Thoracic aorta (tissue), 2 donors: ENCODE measurements at regions not wholly inside any gene's neighbourhood (a gene's known extent, or its start where the extent isn't known, plus 50 kb on each side); places are given as distances from the start of the nearest gene placed in this dataset.
"Not testable (repeated sequence)": the region's sequence is repeated elsewhere in the genome, so short reads cannot be mapped to it uniquely, and the experiment has no call there.

Experiments
- ATAC-seq: fragments of 150-250 bp; one replicate; pipeline ENCODE4 v1.8.0; 2017; ENCODE audit warnings: low read depth; ENCODE audit not compliant: insufficient number of reproducible peaks, low FRiP score
- DNase-seq: peaks from one replicate; pipeline ENCODE4 v3.0.0-alpha.2; 2020; ENCODE audit warnings: low spot score
- H3K27ac ChIP-seq, 2 donors: fragments of 200-600 bp; sonication (generic); 1 replicate in 1 of 2; 2 replicates in 1 of 2; pipeline ENCODE4 v1.5.1; 2016; ENCODE audit warnings: mild to moderate bottlenecking in 2 of 2, moderate library complexity in 2 of 2
- H3K27me3 ChIP-seq: fragments of 200-600 bp; sonication (generic); replicated peaks from 2 replicates; pipeline ENCODE4 v1.6.0; 2016; ENCODE audit warnings: mild to moderate bottlenecking; ENCODE audit not compliant: insufficient read depth
- H3K36me3 ChIP-seq: fragments of 200-600 bp; sonication (generic); one replicate; pipeline ENCODE4 v1.5.1; 2016
- H3K4me1 ChIP-seq, 2 donors: fragments of 200-600 bp; sonication (generic); 1 replicate in 1 of 2; 2 replicates in 1 of 2; pipeline versions ENCODE4 v1.5.1 to v1.6.0; 2016; ENCODE audit warnings: low read depth in 2 of 2, mild to moderate bottlenecking in 1 of 2; ENCODE audit not compliant: control insufficient read depth in 1 of 2
- H3K4me3 ChIP-seq: fragments of 200-600 bp; sonication (generic); 2 replicates; pipeline ENCODE4 v1.5.1; 2016; ENCODE audit warnings: mild to moderate bottlenecking
- H3K9me3 ChIP-seq: fragments of 200-600 bp; sonication (generic); 2 replicates; pipeline ENCODE4 v1.5.1; 2016
- CTCF ChIP-seq: fragments of 200-600 bp; sonication (generic); IDR thresholded peaks from one replicate; pipeline ENCODE4 v1.5.1; 2019; ENCODE audit warnings: antibody characterized with exemption

- Histone ChIP-seq H3K9me3 (no peaks in the 10 kb centered on the region), H3K36me3 (no peaks in the 10 kb centered on the region), H3K4me1 (no peaks in the 10 kb centered on the region), H3K27me3 (no peaks in the 10 kb centered on the region), H3K4me3 (no peak overlapping the region), H3K27ac (no peak overlapping the region)
- TF ChIP-seq CTCF: no peak
- DNase-seq: no peak
- ATAC-seq: no peak
Observed at GRCh38 chr10:57333880-57334279, 933.8 kb downstream of the IPMK start.

GRCh38 chr10:57321400-57321854, 946.3 kb downstream of the IPMK start:
- ATAC-seq, H3K36me3 ChIP-seq, H3K27me3 ChIP-seq, H3K27ac ChIP-seq, H3K4me3 ChIP-seq, DNase-seq, H3K9me3 ChIP-seq, H3K4me1 ChIP-seq: not testable (repeated sequence)

GRCh38 chr10:57320416-57320815, 947.3 kb downstream of the IPMK start:
- DNase-seq: no peak

GRCh38 chr10:57314046-57314445, 953.0 kb upstream of the ZWINT start:
- no peak for ATAC-seq
- no peaks in the 10 kb centered on the region for H3K4me1 ChIP-seq
- no peaks in the 10 kb centered on the region for H3K36me3 ChIP-seq
- H3K27me3 ChIP-seq: no peaks in the 10 kb centered on the region
- H3K4me3 ChIP-seq: no peak overlapping the region
- no peak overlapping the region for H3K27ac ChIP-seq
- TF ChIP-seq CTCF: no peak
- DNase-seq: no peak
- no peaks in the 10 kb centered on the region for H3K9me3 ChIP-seq

More at GRCh38 chr10:57320416-57320815, 947.3 kb downstream of the IPMK start:
- TF ChIP-seq CTCF: no peak
- H3K4me1 ChIP-seq: no peaks in the 10 kb centered on the region
- H3K36me3 ChIP-seq: no peaks in the 10 kb centered on the region
- no peak overlapping the region for H3K27ac ChIP-seq
- ATAC-seq: no peak
- no peak overlapping the region for H3K4me3 ChIP-seq
- no peaks in the 10 kb centered on the region for H3K27me3 ChIP-seq
- no peaks in the 10 kb centered on the region for H3K9me3 ChIP-seq

- ATAC-seq (no peak), DNase-seq (no peak)
- Histone ChIP-seq H3K9me3 (no peaks in the 10 kb centered on the region), H3K27me3 (no peaks in the 10 kb centered on the region), H3K27ac (no peak overlapping the region), H3K36me3 (no peaks in the 10 kb centered on the region), H3K4me3 (no peak overlapping the region), H3K4me1 (no peaks in the 10 kb centered on the region)
- no peak for TF ChIP-seq CTCF
Observed at GRCh38 chr10:57303566-57303965, 942.5 kb upstream of the ZWINT start.

GRCh38 chr10:57300718-57301117, 939.7 kb upstream of the ZWINT start:
- Histone ChIP-seq H3K4me3 (no peak overlapping the region), H3K9me3 (no peaks in the 10 kb centered on the region), H3K36me3 (no peaks in the 10 kb centered on the region), H3K27me3 (no peaks in the 10 kb centered on the region), H3K4me1 (no peaks in the 10 kb centered on the region), H3K27ac (no peak overlapping the region)
- DNase-seq (no peak), ATAC-seq (no peak)
- TF ChIP-seq CTCF: no peak
